ENCODE measurements at regions not wholly inside any gene's neighbourhood (a gene's known extent, or its start where the extent isn't known, plus 50 kb on each side); places are given as distances from the start of the nearest gene placed in this dataset.

GRCh38 chr5:176173647-176174046 is 64.6 kb upstream of the SIMC1 start:
- FAIRE-seq (no peak), DNase-seq (ENCODE audit: low spot score) (no peak), ATAC-seq (peak; percentile 52; the same call in 2 of the 3 replicates)
- H3K36me3 ChIP-seq (replicated peaks in 1 of 2; ENCODE audit: control insufficient read depth in 1 of 2, insufficient read depth in 2 of 2, low read length in 2 of 2) = no peaks in the 10 kb centered on the region
- no peak overlapping the region for H3K9ac ChIP-seq (ENCODE audit: insufficient read depth, low read depth, low read length)
- intact Hi-C loops (cut with micrococcal nuclease; ENCODE audit: unreplicated experiment) (no loop called here), in situ Hi-C loops (cut with HindIII; ENCODE audit: extremely low pct_ligation_motif_present, low pct_unique_long_range_greater_than_20kb) (no loop called here)
- H3K4me2 ChIP-seq (ENCODE audit: low read depth, low read length) = no peak overlapping the region
- H3K9me3 ChIP-seq (ENCODE audit: low read length) = peaks cover 4% of the 10 kb centered on the region
- no peak overlapping the region for H3K27ac ChIP-seq (ENCODE audit: extremely low read length, insufficient read depth, low read length)
- peaks cover 0 to 6% of the 10 kb centered on the region in 2 experiments; a peak in 1 of 5 replicates for H3K27me3 ChIP-seq (ENCODE audit: control insufficient read depth in 1 of 2, insufficient read depth in 2 of 2, low read length in 2 of 2)
- H3K79me2 ChIP-seq (ENCODE audit: insufficient read depth, low read length) = no peaks in the 10 kb centered on the region
- TF ChIP-seq MTA3 (CRISPR knock-in tag; IDR thresholded peaks at IDR 0.05) (no peak), RFX5 (IDR thresholded peaks at IDR 0.05; ENCODE audit: low read depth, low read length) (no peak), ZNF629 (CRISPR knock-in tag; conservative IDR thresholded peaks at IDR 0.05) (no peak), KDM5A (IDR thresholded peaks at IDR 0.05; ENCODE audit: borderline replicate concordance, low read length) (no peak)
- H3K4me3 ChIP-seq (replicated peaks in 1 of 3; ENCODE audit: insufficient read depth in 1 of 3, low read depth in 2 of 3, low read length in 3 of 3) = no peak overlapping the region
- H3K4me1 ChIP-seq (ENCODE audit: insufficient read depth, low read length) = no peaks in the 10 kb centered on the region
- H2AFZ ChIP-seq (ENCODE audit: low read length) = no peak overlapping the region
- BruUV-seq (replicated peaks) = no TSS peak
- CTCF ChIA-PET (ENCODE audit: low intra/inter-chr PET ratio, low total read pairs) = no interaction called here
- POLR2A ChIA-PET = no interaction called here
- no peaks in the 10 kb centered on the region for H4K20me1 ChIP-seq (ENCODE audit: insufficient read depth, low read length)
- WGBS (ENCODE audit: low lambda C conversion rate) = 66% methylated on average over 4 of the region's 7 CpGs

GRCh38 chr5:176174345-176175025 is 63.7 kb upstream of the SIMC1 start:
- H3K27me3 ChIP-seq (ENCODE audit: control insufficient read depth in 1 of 2, insufficient read depth in 2 of 2, low read length in 2 of 2) = peaks cover 0 to 6% of the 10 kb centered on the region in 2 experiments; a peak in 1 of 5 replicates
- H3K9me3 ChIP-seq (ENCODE audit: low read length) = peaks cover 10% of the 10 kb centered on the region
- no TSS peak for BruUV-seq (replicated peaks)
- no peak overlapping the region for H3K27ac ChIP-seq (ENCODE audit: extremely low read length, insufficient read depth, low read length)
- CTCF ChIA-PET (ENCODE audit: low intra/inter-chr PET ratio, low total read pairs) = no interaction called here
- 9% methylated on average over 1 of the region's 8 CpGs for WGBS (ENCODE audit: low lambda C conversion rate)
- intact Hi-C loops (cut with micrococcal nuclease; ENCODE audit: unreplicated experiment) = no loop called here
- in situ Hi-C loops (cut with HindIII; ENCODE audit: extremely low pct_ligation_motif_present, low pct_unique_long_range_greater_than_20kb) = no loop called here
- no peak overlapping the region for H3K4me2 ChIP-seq (ENCODE audit: low read depth, low read length)
- POLR2A ChIA-PET = no interaction called here
- H3K79me2 ChIP-seq (ENCODE audit: insufficient read depth, low read length) = no peaks in the 10 kb centered on the region
- FAIRE-seq (no peak), DNase-seq (ENCODE audit: low spot score) (no peak), ATAC-seq (no peak)
- H3K4me3 ChIP-seq (replicated peaks in 1 of 3; ENCODE audit: insufficient read depth in 1 of 3, low read depth in 2 of 3, low read length in 3 of 3) = no peak overlapping the region
- H4K20me1 ChIP-seq (ENCODE audit: insufficient read depth, low read length) = no peaks in the 10 kb centered on the region
- no peak overlapping the region for H3K9ac ChIP-seq (ENCODE audit: insufficient read depth, low read depth, low read length)
- peaks cover 5% of the 10 kb centered on the region for H3K4me1 ChIP-seq (ENCODE audit: insufficient read depth, low read length)
- no peak overlapping the region for H2AFZ ChIP-seq (ENCODE audit: low read length)
- no peaks in the 10 kb centered on the region for H3K36me3 ChIP-seq (replicated peaks in 1 of 2; ENCODE audit: control insufficient read depth in 1 of 2, insufficient read depth in 2 of 2, low read length in 2 of 2)
- TF ChIP-seq ZNF121 (CRISPR knock-in tag; IDR thresholded peaks at IDR 0.05) = no peak
- no peak for TF ChIP-seq ZBED4 (CRISPR knock-in tag; IDR thresholded peaks at IDR 0.05; ENCODE audit: borderline replicate concordance)
- no peak for TF ChIP-seq FOXA3 (CRISPR knock-in tag; IDR thresholded peaks at IDR 0.05)
- TF ChIP-seq SMAD3 (CRISPR knock-in tag; IDR thresholded peaks at IDR 0.05) = no peak
- no peak for TF ChIP-seq ZNF839 (CRISPR knock-in tag; IDR thresholded peaks at IDR 0.05; ENCODE audit: borderline replicate concordance)
- TF ChIP-seq SP2 (CRISPR knock-in tag; IDR thresholded peaks at IDR 0.05) = no peak
- no peak for TF ChIP-seq CSRNP2 (CRISPR knock-in tag; conservative IDR thresholded peaks at IDR 0.05; ENCODE audit: low read depth)
- TF ChIP-seq HOXA5 (CRISPR knock-in tag; IDR thresholded peaks at IDR 0.05) = no peak
- no peak for TF ChIP-seq ZNF431 (CRISPR knock-in tag; IDR thresholded peaks at IDR 0.05; ENCODE audit: borderline replicate concordance, low read depth)
- no peak for TF ChIP-seq ZMYM3 (CRISPR knock-in tag; IDR thresholded peaks at IDR 0.05)
- no peak for TF ChIP-seq ZNF777 (CRISPR knock-in tag; IDR thresholded peaks at IDR 0.05)

Data from HepG2 (cell line).